GM19397 (cell line): ENCODE measurements at regions not wholly inside any gene's neighbourhood (a gene's known extent, or its start where the extent isn't known, plus 50 kb on each side); places are given as distances from the start of the nearest gene placed in this dataset.
A peak's percentile ranks its signal among the peaks of the same experiment; 100 is the strongest.

Source experiments
- ATAC-seq: cut with Tn5 transposase; IDR thresholded peaks from one replicate; pipeline ENCODE4 v1.9.1; 2021; ENCODE audit warnings: mild to moderate bottlenecking, moderate library complexity; ENCODE audit not compliant: unreplicated experiment

DNA sequence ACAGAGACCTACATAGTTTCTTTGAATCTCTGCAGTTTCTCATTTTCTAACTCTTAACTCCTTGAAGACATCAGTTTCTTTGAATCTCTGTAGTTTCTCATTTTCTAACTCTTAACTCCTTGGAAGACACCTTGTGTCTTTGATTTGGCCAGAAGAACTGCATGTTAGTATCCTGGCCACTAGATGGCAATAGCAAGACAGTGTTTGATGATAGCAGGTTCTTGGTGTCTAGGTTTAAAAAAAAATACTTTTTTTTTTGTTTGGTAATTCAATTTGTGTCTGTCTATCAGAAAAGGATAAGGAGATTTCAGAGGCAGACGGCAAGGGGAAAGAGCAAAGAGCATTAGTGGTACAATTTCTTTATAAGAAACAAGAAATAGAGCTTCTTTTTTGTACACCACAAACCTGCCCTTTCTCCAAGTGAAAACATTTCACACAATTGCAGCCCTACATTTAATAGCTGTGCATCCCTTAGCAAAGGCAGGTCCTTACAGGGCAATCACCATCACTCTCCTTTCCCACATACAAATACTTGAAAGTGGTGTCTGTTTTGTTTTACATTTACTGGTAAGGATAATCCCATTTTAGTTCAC, 1324.9 kb upstream of the CDH8 start:
- peak; percentile 64 for ATAC-seq

DNA sequence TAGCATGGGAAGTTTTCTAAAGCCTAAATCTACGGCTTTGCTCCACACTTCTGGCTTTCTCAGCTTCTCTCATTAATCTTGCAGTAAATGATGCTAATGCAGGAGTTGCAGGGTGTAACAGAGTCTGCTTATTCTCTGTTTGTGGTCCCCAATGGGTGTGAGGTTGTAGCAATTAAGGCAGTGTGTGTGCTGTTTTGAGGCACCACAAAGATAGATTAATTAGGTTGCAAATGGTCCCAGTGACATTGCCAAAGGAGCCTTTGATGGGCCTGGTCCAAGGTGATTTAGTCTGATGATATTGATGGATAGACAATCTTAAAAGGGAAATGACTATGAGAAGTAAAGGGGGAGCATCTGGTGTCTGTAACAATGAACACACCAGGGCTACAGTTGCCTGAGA, 1313.7 kb upstream of the CDH8 start:
- ATAC-seq = no peak

DNA sequence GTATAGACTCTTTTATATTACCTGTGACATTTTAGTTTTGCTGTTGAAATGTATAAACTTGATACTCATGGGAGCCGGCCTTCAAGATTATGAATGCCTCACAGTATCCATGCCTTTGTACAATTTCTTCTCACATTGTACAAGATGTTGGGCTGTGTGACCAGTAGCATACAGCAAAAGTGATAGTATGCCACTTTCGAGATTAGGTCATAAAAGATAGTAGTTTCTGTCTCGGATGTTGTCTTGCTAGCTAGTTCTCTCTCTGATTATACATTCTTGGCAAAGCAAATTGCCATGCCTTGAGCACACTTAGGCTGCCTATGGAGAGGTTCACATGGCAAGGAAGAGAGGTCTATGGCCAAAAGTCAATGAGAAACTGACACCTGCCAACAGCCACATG, 1309.8 kb upstream of the CDH8 start:
- no peak for ATAC-seq

DNA sequence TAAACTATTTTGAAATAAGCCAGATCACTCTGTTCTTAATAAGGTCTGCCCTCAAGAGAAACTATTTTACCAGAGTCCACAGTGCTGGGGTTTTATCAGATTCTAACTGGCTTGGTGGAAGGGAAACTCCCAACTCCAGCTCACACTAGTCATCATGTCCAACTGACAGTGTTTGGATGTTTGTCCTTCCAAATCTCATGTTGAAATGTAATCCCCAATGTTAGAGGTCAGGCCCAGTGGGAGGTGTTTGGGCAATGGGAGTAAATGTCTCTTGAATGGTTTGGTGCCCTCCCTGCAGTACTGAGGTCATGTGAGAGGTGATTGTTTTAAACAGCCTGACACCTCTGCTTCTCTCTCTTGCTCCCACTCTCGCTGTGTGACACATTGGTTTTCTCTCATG, 1301.0 kb upstream of the CDH8 start:
- no peak for ATAC-seq

DNA sequence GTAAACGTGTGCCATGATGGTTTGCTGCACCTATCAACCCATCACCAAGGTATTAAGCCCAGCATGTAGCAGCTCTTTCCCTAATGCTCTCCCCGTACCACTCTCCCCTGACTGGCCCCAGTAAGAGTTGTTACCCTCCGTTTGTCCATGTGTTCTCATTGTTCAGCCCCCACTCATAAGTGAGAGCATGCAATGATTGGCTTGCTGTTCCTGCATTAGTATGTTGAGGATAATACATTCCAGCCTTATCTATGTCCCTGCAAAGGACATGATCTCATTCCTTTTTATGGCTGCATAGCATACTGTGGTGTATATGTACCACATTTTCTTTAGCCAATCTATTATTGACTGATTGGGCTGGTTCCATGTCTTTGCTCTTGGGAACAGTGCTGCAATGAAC, 1294.9 kb upstream of the CDH8 start:
- ATAC-seq = no peak

DNA sequence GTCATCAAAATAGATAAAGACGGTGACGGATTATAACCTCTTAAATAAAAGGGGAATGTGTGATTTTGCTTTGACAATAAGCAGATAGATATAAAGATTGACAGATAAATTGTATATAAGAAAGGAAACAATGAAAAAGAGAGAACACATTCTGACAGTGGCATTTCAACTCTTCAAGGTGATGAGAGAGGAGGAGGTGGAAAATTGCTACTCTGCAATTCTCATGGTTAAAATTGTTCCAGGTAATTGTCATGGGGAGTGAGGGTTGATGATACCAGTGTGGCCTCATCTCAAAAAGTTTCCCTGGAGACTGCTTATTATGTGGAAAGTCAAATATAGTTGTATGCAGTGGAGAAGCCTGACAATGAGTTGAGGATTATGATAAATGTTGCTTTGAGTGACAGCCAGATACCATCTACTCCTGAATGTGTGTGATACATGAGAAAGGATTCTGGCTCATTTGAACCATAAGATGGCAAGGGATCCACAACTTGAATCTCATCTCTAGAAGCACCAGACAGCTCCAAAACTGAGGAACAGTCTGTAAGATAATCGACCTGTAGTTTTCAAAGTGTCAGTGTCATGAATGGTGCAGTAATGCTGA, 1290.6 kb upstream of the CDH8 start:
- ATAC-seq = no peak

DNA sequence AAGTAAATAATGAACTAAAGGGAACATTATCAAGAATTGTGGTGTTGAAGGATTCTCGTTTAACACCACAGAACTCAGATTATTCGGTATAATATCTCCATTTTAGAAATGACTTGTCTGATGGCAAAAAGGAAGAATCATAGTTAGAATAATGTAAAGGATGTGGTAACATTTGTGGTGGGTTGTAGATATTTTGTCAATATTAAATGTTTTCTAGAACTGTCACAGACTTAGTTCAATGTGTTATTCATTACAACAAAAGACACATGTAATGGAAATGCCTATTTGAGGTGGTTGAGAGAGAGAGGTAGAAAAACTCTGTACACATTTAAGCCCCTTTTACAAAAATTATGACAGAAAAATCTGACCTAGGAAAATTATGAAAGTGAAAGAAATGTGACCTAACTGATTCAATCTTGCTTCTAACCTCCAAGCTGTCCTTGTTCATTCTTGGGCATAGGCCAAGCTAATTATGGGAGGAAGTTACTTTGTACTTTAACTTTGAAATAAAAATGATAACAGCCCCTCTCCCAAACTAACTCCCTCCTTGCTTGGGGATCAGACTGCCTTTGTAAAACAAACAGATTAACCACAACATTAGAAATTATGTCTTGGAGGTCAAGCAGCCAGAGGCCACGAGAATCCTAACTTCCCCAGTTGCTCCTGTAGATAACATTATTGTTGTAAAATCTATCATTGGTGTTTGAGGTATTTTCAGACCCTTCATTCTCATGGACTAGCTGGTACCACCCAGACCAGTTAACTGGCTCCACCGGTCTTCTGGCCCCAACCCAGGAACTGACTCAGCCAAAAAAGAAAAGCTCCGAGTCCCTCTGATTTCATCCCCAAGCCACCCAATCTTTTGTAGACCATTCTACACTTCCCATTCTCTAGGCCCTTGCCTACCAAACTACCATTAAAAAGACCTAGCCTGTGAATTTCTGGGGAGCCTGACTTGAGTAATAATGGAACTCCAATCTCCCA, 1287.8 kb upstream of the CDH8 start:
- ATAC-seq = no peak

DNA sequence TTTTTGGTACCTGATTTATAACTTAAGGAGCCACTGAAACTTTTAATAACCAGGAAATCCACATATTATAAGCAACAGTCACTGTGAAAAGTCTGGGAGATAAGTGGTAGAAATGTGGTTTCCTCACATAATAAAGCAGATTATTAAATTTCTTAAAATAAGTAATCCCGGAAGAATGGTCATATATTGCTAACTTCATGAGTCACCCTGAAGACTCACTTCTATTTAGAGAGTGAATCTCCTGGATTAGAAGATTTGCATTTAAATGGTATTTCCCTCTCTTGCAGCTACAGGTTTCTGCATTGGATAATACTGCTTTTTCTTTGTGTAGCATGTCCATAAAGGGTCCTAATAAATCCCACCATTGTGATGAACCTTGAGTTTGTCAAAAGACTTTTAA, 1286.8 kb upstream of the CDH8 start:
- no peak for ATAC-seq

DNA sequence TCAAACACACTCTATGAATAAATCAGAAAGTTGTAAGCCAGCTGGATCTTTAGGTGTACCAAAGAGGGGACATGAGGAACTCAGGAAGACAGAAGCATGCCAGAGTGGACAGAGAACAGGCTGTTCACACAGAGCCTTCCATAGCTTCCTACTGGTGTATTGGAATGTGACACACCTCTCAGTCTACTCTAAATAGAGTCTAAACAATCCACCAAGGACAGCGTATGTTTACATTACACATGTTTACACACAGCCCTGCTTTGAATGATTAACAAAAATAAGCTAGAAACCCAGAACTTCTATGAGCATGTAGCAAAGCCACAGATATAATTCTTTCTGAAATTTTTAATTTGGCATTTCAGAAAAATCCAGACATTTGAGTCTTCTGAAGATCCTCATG, 1279.0 kb upstream of the CDH8 start:
- no peak for ATAC-seq

DNA sequence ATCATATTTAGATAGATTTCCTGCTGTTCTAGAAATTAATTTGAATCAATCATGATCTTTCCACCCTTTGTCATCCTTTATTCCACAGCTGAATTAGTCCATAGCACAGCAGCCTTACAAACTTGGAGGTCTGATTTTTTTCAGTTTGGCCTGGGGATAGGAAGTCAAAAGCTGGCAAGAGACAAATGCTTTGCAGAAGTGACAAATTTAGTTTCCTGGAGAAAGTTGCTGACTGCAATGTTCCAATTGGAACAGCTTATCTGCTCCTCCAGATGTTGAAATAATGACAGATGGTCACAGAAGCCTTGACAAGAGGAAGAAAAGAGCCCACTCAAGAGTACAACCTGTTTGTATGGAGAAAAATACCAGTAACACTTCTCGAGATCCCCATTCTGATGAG, 1276.1 kb upstream of the CDH8 start:
- no peak for ATAC-seq

DNA sequence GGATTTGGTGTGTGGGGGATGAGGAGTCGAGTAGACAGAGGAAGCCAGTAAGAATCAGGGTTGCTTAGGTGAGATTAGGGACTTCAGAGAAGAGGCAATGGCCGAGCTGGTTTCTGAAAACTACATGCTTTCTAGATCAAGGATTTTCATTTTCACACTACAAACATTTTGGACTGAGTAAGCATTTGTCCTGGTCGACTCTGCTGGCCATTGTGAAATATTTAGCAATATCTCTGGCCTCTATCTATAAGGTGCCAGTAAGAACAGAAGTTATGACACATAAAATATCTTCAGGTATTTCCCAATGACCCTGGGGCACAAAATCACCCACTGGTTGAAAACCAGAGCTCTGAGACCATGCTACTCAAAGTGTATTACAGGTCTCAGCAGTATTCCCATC, 1275.1 kb upstream of the CDH8 start:
- no peak for ATAC-seq

DNA sequence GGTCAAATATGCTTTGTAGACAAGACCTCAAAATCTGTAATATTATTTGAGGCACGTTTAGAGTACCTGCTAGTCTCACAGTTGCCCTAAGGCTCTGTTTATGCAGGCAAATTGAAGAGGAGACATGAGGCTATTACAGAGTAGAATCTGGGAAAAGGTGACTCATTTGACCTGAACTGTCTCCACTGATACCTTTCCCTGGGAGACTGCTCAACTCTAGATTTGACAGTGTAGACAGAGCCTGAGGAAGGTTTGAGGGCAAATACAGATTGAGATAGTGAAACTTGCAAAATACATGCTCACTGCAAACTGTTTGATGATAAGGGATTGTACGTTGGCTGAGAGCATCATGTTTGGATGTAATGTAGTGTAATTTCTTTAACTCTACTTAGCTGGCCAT, 1266.6 kb upstream of the CDH8 start:
- ATAC-seq = no peak

DNA sequence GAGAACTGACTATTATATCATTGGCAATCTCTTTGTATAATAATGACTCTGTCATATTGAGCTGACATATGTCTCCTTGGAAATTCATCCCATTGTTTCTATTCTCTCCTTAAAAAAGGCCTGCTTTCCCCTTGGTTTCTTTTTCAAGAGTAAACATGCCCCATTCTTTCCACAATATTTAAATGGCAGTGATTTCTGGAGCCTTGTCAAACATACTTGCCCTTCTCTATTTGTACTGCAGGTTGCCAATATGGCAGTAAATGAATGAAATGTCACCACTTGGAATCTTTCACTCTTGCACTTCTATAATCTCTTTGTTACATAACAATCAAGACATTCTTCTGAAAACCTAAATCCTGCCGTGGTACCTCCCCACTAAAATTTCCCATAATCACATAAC, 1265.1 kb upstream of the CDH8 start:
- ATAC-seq = no peak

DNA sequence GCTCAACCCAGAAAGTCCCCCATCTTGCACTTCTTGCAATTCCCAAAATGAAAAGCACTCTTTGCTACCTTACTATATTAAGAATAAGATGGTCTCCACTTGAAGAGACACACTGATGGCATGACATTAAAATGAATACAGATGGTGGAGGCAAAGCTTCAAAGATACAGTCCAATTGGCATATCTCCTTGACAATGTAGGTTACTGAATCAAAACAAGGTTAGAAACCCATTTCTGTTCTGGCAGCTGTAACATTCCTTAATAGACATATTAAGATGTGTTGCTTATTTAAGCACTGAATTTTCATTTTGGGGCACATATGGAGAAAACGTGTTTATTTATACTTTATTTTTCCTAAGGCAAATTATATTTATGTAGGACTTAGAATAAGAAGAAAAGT, 1262.8 kb upstream of the CDH8 start:
- ATAC-seq = no peak

DNA sequence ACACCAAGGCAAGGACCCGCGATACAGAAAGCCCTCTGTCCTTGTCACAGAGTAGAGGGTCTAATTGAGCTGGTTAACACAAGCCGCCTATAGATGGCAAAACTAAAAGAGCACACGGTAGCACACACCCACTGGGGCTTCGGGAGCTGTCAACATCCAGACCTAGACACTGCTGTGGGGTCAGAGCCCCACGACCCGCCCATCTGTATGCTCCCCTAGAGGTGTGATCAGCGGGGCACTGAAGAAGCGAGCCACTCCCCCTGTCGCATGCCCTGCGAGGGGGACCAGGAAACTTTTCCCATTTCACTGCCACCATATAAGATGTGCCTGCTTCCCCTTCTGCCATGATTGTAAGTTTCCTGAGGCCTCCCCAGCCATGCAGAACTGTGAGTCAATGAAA, 1255.8 kb upstream of the CDH8 start:
- no peak for ATAC-seq

DNA sequence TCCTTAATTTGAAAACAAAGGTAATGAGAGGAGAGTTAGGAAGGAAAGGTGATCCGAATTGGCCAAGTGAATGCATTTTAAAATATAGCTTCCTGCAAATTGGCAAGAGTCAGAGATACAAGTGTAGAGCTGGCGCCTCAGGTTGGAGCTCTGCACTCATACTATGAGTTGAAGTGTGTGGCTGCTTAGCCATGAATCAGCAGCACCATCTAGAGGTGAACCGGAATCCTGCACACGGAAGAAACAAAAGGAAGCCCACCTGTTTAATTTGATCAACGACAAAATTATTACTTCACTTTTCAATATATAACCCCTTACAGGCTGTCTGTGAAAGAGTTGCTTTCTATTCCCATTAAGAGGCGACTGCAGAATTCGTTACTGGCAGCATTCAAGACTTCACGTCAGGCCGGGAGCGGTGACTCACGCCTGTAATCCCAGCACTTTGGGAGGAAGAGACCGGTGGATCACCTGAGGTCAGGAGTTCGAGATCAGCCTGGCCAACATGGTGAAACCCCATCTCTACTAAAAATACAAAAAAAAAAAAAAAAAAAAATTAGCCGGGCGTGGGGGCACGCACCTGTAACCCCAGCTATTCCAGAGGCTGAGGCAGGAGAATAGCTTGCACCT, 1253.7 kb upstream of the CDH8 start:
- ATAC-seq = no peak

DNA sequence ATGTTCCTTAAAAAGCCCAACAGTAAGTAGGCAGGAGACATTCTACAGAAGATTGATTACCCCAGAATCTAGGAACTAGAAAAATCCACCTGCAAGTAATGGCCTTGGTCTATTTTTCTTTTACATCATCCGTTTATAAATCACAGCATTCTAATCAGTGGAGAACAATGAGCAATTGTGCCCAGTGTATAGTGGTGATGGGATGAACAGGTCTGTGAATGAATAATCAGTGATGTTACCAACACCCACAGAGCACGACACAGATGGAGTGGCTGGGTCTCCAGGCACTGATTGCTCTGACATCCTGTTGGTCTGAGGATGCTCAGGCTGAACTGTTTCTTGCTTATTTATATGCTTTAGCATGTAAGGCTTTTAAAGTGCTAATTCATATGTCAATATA, 1251.2 kb upstream of the CDH8 start:
- no peak for ATAC-seq

DNA sequence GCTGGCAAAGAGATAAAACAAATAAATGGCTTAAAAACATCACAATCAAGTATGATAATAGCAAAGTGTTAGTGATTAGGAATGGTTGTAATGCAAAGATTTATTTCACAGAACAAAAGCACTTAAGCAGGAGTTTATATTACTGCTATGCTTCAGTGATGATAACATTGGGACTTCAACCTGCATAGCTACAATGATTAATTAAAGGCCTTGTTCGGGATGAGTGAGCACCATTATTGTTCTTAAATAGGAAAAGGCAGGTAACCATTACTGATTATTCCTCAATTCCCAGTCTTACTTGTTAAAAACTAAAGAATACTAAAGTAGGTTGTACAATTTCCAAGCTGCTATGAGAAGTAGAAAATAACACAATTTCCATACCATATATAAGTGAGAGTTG, 1247.5 kb upstream of the CDH8 start:
- no peak for ATAC-seq

DNA sequence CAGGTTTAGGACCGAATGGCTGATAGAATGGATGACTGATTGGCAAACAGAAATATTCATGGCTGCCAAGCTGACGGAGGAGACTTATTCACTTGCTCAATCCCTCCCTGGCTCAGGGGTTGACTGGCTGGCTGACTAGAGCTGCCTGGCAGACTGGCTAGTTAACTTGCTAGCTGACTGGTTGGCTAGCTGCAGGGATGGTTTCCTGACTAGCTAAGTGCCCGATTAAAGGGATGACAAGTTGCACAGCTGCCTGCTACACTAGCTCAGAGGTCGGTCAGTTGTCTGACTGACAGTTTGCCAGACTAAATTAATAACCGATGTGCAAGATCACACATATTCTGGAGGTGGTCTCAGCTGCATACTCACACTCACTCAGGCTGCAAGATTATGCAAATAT, 1208.4 kb upstream of the CDH8 start:
- no peak for ATAC-seq

DNA sequence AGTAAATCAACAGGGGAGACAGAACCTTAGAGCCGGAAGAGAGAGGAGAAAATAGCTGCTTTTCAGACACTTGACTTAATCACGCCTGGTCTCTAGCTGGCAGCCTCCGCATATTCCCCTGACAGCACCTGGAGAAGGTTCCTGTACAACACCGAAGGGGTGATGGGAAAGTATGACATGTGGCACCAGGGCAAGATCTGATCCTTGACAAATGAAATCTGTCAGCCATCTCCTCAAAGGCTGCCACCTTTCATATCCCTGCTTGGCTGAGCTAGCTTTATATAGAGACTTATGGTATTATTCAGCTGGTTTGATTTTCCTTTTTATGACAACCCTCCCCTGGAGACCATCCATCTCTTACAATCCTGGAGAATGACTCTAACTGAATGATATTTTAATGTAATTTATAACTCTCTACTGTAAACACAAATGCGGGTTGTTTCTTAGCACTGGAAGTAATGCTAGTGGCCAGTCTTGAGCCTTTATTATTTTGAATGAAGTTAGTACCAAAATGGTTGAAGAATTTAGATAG, 1205.3 kb upstream of the CDH8 start:
- ATAC-seq = no peak

DNA sequence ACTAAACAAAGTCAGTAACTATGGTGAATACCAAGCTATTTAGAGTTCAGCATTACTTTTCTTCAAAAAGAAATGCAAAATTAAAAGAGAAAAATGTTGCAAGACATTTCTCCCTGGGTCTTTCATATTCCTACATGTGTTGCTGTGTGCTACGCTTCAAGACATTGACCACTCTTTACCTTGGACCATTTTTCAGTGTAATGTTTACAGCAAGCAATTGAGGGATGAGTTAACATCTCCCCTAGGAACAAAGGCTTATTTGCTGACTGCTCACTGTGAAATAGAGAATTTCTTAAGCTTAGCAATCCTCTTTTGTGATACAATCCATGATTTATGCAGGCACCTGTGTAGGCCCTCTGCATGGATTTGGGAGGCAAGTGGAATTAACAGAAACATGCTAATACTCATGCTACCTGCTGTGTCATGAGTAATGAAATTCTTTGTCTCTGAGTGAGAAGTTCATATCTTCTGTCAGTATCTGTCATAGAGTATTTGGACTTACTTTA, 1202.9 kb upstream of the CDH8 start:
- no peak for ATAC-seq
